WTC11 (cell line): ENCODE measurements at regions not wholly inside any gene's neighbourhood (a gene's known extent, or its start where the extent isn't known, plus 50 kb on each side); places are given as distances from the start of the nearest gene placed in this dataset.

ENCODE experiments used
- ATAC-seq: fragments of 200-7000 bp; cut with Tn5 transposase; 2 replicates; pipeline ENCODE4 v1.10.0; 2021; ENCODE audit warnings: mild to moderate bottlenecking, moderate library complexity
- CTCF ChIA-PET: fragments of 300-600 bp; sonication (Branson Sonifier 250); formaldehyde crosslinking; loops from one replicate; lab custom pipeline; 2021; ENCODE audit warnings: antibody characterized with exemption; lab: Charles Lee
- POLR2A ChIA-PET: fragments of 350-600 bp; sonication (Branson Sonifier 250); formaldehyde crosslinking; loops from one replicate; lab custom pipeline; 2021; ENCODE audit warnings: antibody characterized with exemption; lab: Charles Lee
- DNase-seq: peaks from one replicate; pipeline ENCODE4 v3.0.0; 2021; ENCODE audit warnings: low spot score
- H3K27ac Mint-ChIP-seq: 2 replicates; pipeline ENCODE4 v1.8.0; 2021; ENCODE audit warnings: mixed read lengths
- H3K27me3 Mint-ChIP-seq: 2 replicates; pipeline ENCODE4 v1.8.0; 2021; ENCODE audit warnings: low read depth, mild to moderate bottlenecking, moderate library complexity, mixed read lengths
- H3K36me3 Mint-ChIP-seq: 2 replicates; pipeline ENCODE4 v1.8.0; 2021; ENCODE audit warnings: mixed read lengths
- H3K4me1 Mint-ChIP-seq: 2 replicates; pipeline ENCODE4 v1.8.0; 2022; ENCODE audit warnings: mixed read lengths
- H3K4me3 Mint-ChIP-seq: 2 replicates; pipeline ENCODE4 v1.8.0; 2021; ENCODE audit warnings: mild to moderate bottlenecking, moderate library complexity, mixed read lengths
- H3K9me3 Mint-ChIP-seq: 2 replicates; pipeline ENCODE4 v1.8.0; 2021; ENCODE audit warnings: mixed read lengths
- AFF4 ChIP-seq: sonication (generic); formaldehyde crosslinking; IDR thresholded peaks from 2 replicates; pipeline ENCODE4 v1.8.1; 2023; ENCODE audit warnings: mild to moderate bottlenecking, missing genetic modification reagents, borderline replicate concordance
- AR ChIP-seq: fragments of 250-450 bp; sonication (Bioruptor Pico); IDR thresholded peaks from 2 replicates; pipeline ENCODE4 v1.9.0; 2021; ENCODE audit warnings: mild to moderate bottlenecking
- ATF3 ChIP-seq: sonication (generic); formaldehyde crosslinking; conservative IDR thresholded peaks from 2 replicates; pipeline ENCODE4 v1.8.1; 2022; ENCODE audit warnings: mild to moderate bottlenecking, missing genetic modification reagents
- CREM ChIP-seq: sonication (generic); formaldehyde crosslinking; IDR thresholded peaks from 2 replicates; pipeline ENCODE4 v1.8.1; 2022; ENCODE audit warnings: mild to moderate bottlenecking, missing genetic modification reagents, moderate library complexity
- E2F1 ChIP-seq: sonication (generic); formaldehyde crosslinking; IDR thresholded peaks from 2 replicates; pipeline ENCODE4 v1.8.0; 2022; ENCODE audit warnings: mild to moderate bottlenecking, missing genetic modification reagents
- ETV6 ChIP-seq: sonication (generic); formaldehyde crosslinking; IDR thresholded peaks from 2 replicates; pipeline ENCODE4 v1.8.1; 2022; ENCODE audit warnings: mild to moderate bottlenecking, missing genetic modification reagents
- KAT7 ChIP-seq: sonication (generic); formaldehyde crosslinking; IDR thresholded peaks from 2 replicates; pipeline ENCODE4 v1.8.1; 2023; ENCODE audit warnings: missing genetic modification reagents, mild to moderate bottlenecking, borderline replicate concordance
- NR3C1 ChIP-seq: sonication (generic); formaldehyde crosslinking; conservative IDR thresholded peaks from 2 replicates; pipeline ENCODE4 v1.8.1; 2023; ENCODE audit warnings: low read depth, mild to moderate bottlenecking, missing genetic modification reagents
- SOX15 ChIP-seq: fragments of 250-450 bp; sonication (Bioruptor Pico); IDR thresholded peaks from 2 replicates; pipeline ENCODE4 v1.9.0; 2021; ENCODE audit warnings: mild to moderate bottlenecking
- SP1 ChIP-seq: sonication (generic); formaldehyde crosslinking; conservative IDR thresholded peaks from 2 replicates; pipeline ENCODE4 v1.8.1; 2022; ENCODE audit warnings: missing genetic modification reagents
- TCF7 ChIP-seq: sonication (generic); formaldehyde crosslinking; IDR thresholded peaks from 2 replicates; pipeline ENCODE4 v1.8.0; 2022; ENCODE audit warnings: mild to moderate bottlenecking, low read depth, missing genetic modification reagents, moderate library complexity
- ZNF232 ChIP-seq: sonication (generic); formaldehyde crosslinking; IDR thresholded peaks from 2 replicates; pipeline ENCODE4 v1.8.0; 2022; ENCODE audit warnings: mild to moderate bottlenecking, missing genetic modification reagents
- ZNF423 ChIP-seq: fragments of 250-450 bp; sonication (Bioruptor Pico); IDR thresholded peaks from 2 replicates; pipeline ENCODE4 v2.1.2; 2022; ENCODE audit warnings: mild to moderate bottlenecking, moderate library complexity
- ZNF532 ChIP-seq: fragments of 250-450 bp; sonication (Bioruptor Pico); IDR thresholded peaks from 2 replicates; pipeline ENCODE4 v1.9.0; 2021; ENCODE audit warnings: mild to moderate bottlenecking, borderline replicate concordance
- TF ChIP-seq, protein P1 (sequence below): fragments of 250-450 bp; sonication (Bioruptor Pico); IDR thresholded peaks from 2 replicates; pipeline ENCODE4 v1.9.0; 2021; ENCODE audit warnings: mild to moderate bottlenecking
- TF ChIP-seq, protein P2 (sequence below): sonication (generic); formaldehyde crosslinking; IDR thresholded peaks from 2 replicates; pipeline ENCODE4 v1.8.0; 2023; ENCODE audit warnings: missing genetic modification reagents
- TF ChIP-seq, protein P3 (sequence below): sonication (generic); formaldehyde crosslinking; IDR thresholded peaks from 2 replicates; pipeline ENCODE4 v1.8.1; 2023; ENCODE audit warnings: mild to moderate bottlenecking, missing genetic modification reagents
- TF ChIP-seq, protein P4 (sequence below): sonication (generic); formaldehyde crosslinking; IDR thresholded peaks from 2 replicates; pipeline ENCODE4 v1.8.0; 2022; ENCODE audit warnings: mild to moderate bottlenecking, missing genetic modification reagents

DNA sequence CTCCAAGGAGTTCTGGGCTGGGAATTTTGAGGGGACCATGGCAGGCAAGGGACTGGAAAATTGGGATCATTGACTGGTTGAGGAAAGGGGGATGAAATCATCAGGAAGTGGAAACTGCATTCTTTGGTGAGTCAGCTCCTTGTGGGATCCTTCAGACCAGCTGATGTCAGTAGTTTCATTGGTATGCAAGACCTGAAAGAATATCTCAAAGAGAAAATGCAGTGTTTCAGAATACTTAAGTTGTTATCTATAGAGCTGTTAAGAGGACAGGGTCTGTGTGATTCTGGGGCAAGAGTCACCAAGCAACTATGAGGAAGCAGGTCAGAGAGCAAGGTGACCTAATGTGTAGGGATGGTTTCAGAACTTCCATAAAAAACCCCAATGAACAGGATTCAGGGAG is 595.9 kb upstream of the AUTS2 start:
- Mint-ChIP-seq H3K36me3 (peaks cover 27% of the 10 kb centered on the region), H3K27ac (no peak overlapping the region), H3K4me1 (no peaks in the 10 kb centered on the region), H3K4me3 (no peak overlapping the region), H3K9me3 (peaks cover 35% of the 10 kb centered on the region), H3K27me3 (no peaks in the 10 kb centered on the region; the same call in none of the 2 replicates)
- ChIA-PET POLR2A (no interaction called here), CTCF (no interaction called here)
- DNase-seq = no peak
- no peak for ATAC-seq
- no peak for TF ChIP-seq ETV6 (CRISPR knock-in tag)
- TF ChIP-seq ZNF532 (CRISPR knock-in tag) = no peak
- TF ChIP-seq AR = no peak
- TF ChIP-seq TCF7 (CRISPR knock-in tag) = no peak
- no peak for TF ChIP-seq AFF4 (CRISPR knock-in tag)
- TF ChIP-seq SP1 (CRISPR knock-in tag) = no peak
- TF ChIP-seq, protein P1, sequence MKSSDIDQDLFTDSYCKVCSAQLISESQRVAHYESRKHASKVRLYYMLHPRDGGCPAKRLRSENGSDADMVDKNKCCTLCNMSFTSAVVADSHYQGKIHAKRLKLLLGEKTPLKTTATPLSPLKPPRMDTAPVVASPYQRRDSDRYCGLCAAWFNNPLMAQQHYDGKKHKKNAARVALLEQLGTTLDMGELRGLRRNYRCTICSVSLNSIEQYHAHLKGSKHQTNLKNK = no peak
- TF ChIP-seq ZNF232 = no peak
- TF ChIP-seq ATF3 (CRISPR knock-in tag) = no peak

DNA sequence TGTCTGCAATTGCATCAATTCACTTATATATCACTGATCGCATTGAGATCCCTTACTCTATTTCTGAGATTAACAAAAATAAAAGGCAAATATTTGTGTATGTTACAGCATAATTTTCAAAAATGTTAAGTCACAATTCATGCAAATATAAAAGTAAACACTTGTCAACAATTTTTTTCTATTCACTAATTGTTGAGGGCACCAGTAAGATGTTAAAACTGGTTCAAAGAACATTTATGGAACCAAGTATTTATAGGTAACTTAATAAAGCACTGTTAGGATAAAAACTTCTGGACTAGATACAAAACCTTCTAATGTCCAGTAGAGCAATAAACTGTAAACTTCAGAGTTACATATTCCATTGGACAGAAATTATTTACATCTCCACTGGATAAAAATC is 586.1 kb upstream of the AUTS2 start:
- no peak overlapping the region for H3K27ac Mint-ChIP-seq
- no peaks in the 10 kb centered on the region for H3K36me3 Mint-ChIP-seq
- no peak overlapping the region for H3K4me3 Mint-ChIP-seq
- H3K4me1 Mint-ChIP-seq = 0 out of 2 replicates have a peak, but pooled peaks cover 5% of the 10 kb centered on the region
- no peak for ATAC-seq
- no peak for DNase-seq
- ChIA-PET POLR2A (no interaction called here), CTCF (interaction anchor here (0.6 kb wide), 1 partner anchor 368 kb away, joined by 3 read pairs; no protein-coding TSS in a partner anchor)
- peaks cover 16% of the 10 kb centered on the region for H3K9me3 Mint-ChIP-seq
- H3K27me3 Mint-ChIP-seq = no peaks in the 10 kb centered on the region
- TF ChIP-seq KAT7 (no peak), NR3C1 (no peak), SOX15 (CRISPR knock-in tag) (no peak), CREM (CRISPR knock-in tag) (no peak), E2F1 (CRISPR knock-in tag) (no peak), ZNF423 (CRISPR knock-in tag) (no peak)
- TF ChIP-seq, protein P2, sequence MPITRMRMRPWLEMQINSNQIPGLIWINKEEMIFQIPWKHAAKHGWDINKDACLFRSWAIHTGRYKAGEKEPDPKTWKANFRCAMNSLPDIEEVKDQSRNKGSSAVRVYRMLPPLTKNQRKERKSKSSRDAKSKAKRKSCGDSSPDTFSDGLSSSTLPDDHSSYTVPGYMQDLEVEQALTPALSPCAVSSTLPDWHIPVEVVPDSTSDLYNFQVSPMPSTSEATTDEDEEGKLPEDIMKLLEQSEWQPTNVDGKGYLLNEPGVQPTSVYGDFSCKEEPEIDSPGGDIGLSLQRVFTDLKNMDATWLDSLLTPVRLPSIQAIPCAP (CRISPR knock-in tag) = no peak
- TF ChIP-seq, protein P3, sequence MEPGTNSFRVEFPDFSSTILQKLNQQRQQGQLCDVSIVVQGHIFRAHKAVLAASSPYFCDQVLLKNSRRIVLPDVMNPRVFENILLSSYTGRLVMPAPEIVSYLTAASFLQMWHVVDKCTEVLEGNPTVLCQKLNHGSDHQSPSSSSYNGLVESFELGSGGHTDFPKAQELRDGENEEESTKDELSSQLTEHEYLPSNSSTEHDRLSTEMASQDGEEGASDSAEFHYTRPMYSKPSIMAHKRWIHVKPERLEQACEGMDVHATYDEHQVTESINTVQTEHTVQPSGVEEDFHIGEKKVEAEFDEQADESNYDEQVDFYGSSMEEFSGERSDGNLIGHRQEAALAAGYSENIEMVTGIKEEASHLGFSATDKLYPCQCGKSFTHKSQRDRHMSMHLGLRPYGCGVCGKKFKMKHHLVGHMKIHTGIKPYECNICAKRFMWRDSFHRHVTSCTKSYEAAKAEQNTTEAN (CRISPR knock-in tag) = no peak
- TF ChIP-seq, protein P4, sequence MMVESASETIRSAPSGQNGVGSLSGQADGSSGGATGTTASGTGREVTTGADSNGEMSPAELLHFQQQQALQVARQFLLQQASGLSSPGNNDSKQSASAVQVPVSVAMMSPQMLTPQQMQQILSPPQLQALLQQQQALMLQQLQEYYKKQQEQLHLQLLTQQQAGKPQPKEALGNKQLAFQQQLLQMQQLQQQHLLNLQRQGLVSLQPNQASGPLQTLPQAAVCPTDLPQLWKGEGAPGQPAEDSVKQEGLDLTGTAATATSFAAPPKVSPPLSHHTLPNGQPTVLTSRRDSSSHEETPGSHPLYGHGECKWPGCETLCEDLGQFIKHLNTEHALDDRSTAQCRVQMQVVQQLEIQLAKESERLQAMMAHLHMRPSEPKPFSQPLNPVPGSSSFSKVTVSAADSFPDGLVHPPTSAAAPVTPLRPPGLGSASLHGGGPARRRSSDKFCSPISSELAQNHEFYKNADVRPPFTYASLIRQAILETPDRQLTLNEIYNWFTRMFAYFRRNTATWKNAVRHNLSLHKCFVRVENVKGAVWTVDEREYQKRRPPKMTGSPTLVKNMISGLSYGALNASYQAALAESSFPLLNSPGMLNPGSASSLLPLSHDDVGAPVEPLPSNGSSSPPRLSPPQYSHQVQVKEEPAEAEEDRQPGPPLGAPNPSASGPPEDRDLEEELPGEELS (CRISPR knock-in tag) = no peak
